K562 (cell line): ENCODE measurements at regions not wholly inside any gene's neighbourhood (a gene's known extent, or its start where the extent isn't known, plus 50 kb on each side); places are given as distances from the start of the nearest gene placed in this dataset.

Experiments
- ATAC-seq: fragments of 200-7000 bp; cut with Tn5 transposase; 3 replicates; pipeline ENCODE4 v1.9.1; 2020; ENCODE audit warnings: moderate library complexity
- BruUV-seq: library from RNA; stranded (reverse); fragments of 400-500 nt; replicated peaks from 2 replicates; lab custom pipeline; 2021; lab: Mats Ljungman, UMichigan
- CTCF ChIA-PET: fragments of 300-600 bp; formaldehyde crosslinking; extraction: SDS; loops from one replicate; lab custom pipeline; 2021; ENCODE audit warnings: low intra/inter-chr PET ratio; lab: Yijun Ruan, JAX
- POLR2A ChIA-PET: fragments of 300-600, 350-650 bp; sonication (Branson Sonifier 250); formaldehyde crosslinking; extraction: SDS; loops from one replicate; lab custom pipeline; 2021; ENCODE audit warnings: antibody characterized with exemption, inconsistent platforms; lab: Yijun Ruan, JAX
- DNase-seq, 4 experiments: peaks; one replicate each; pipeline versions ENCODE4 v3.0.0 to v3.0.0-alpha.2; 2011 to 2018; ENCODE audit warnings: low spot score in 3 of 4, mixed read lengths in 3 of 4; ENCODE audit errors: extremely low read depth in 1 of 4
- FAIRE-seq: peaks from 2 replicates; lab custom pipeline; 2011; peaks lifted over from hg19 to GRCh38; lab: Jason Lieb, UNC
- H2AFZ ChIP-seq: 2 replicates; pipeline ENCODE4 v1.6.0; 2011; ENCODE audit warnings: low read depth, low read length, control low read depth, inconsistent platforms
- H3K27ac ChIP-seq: fragments of 200-600 bp; 3 replicates; pipeline ENCODE4 v1.8.0; 2011; ENCODE audit warnings: low read depth, mild to moderate bottlenecking, control low read depth, inconsistent platforms, low read length, moderate library complexity, mixed read lengths; ENCODE audit errors: extremely low read depth
- H3K27me3 ChIP-seq, 2 experiments: fragments of 300-600 bp in 1 of 2; 2 replicates in 1 of 2; 3 replicates in 1 of 2; pipeline versions ENCODE4 v1.6.0 to v1.8.0; 2011; ENCODE audit warnings: inconsistent platforms in 2 of 2, low read length in 2 of 2, mild to moderate bottlenecking in 1 of 2, mixed read lengths in 1 of 2, moderate library complexity in 1 of 2; ENCODE audit not compliant: control insufficient read depth in 2 of 2, insufficient read depth in 2 of 2
- H3K36me3 ChIP-seq: fragments of 300-600 bp; 3 replicates; pipeline ENCODE4 v1.8.0; 2011; ENCODE audit warnings: mild to moderate bottlenecking, low read length, inconsistent platforms; ENCODE audit not compliant: control insufficient read depth, insufficient read depth
- H3K4me1 ChIP-seq, 2 experiments: fragments of 200-600 bp in 1 of 2; replicated peaks in 1 of 2; 2 replicates in 1 of 2; 3 replicates in 1 of 2; pipeline versions ENCODE4 v1.5.1 to v1.8.0; 2011; ENCODE audit warnings: inconsistent platforms in 2 of 2, low read length in 2 of 2, mild to moderate bottlenecking in 1 of 2, mixed read lengths in 1 of 2, moderate library complexity in 1 of 2; ENCODE audit not compliant: control insufficient read depth in 2 of 2, insufficient read depth in 2 of 2
- H3K4me2 ChIP-seq: 2 replicates; pipeline ENCODE4 v1.6.1; 2011; ENCODE audit warnings: low read length, control low read depth, inconsistent platforms, mixed read lengths; ENCODE audit not compliant: insufficient read depth
- H3K4me3 ChIP-seq: fragments of 200-600 bp; sonication (generic), shearing (Covaris generic); 2 replicates; pipeline ENCODE4 v1.5.1; 2016; ENCODE audit warnings: control low read depth, inconsistent platforms
- H3K79me2 ChIP-seq: fragments of 200-600 bp; 3 replicates; pipeline ENCODE4 v1.8.0; 2011; ENCODE audit warnings: low read length, inconsistent platforms; ENCODE audit not compliant: control insufficient read depth, insufficient read depth
- H3K9ac ChIP-seq, 2 experiments: 2 replicates each; pipeline versions ENCODE4 v1.6.0 to v1.6.1; 2011; ENCODE audit warnings: low read depth in 2 of 2, low read length in 2 of 2, control low read depth in 1 of 2, inconsistent platforms in 1 of 2, mild to moderate bottlenecking in 1 of 2, mixed read lengths in 1 of 2; ENCODE audit not compliant: insufficient read depth in 1 of 2
- H3K9me1 ChIP-seq: one replicate; pipeline ENCODE4 v1.6.0; 2011; ENCODE audit warnings: inconsistent platforms, mild to moderate bottlenecking, low read length, moderate library complexity; ENCODE audit not compliant: control insufficient read depth, insufficient read depth
- H3K9me3 ChIP-seq: replicated peaks from 2 replicates; pipeline ENCODE4 v1.5.1; 2011; ENCODE audit warnings: low read depth, low read length, inconsistent platforms; ENCODE audit not compliant: control insufficient read depth, insufficient read depth
- H4K20me1 ChIP-seq: replicated peaks from 2 replicates; pipeline ENCODE4 v1.6.1; 2011; ENCODE audit warnings: low read length, inconsistent platforms, mixed read lengths; ENCODE audit not compliant: control insufficient read depth, insufficient read depth
- E2F5 ChIP-seq: sonication (generic); formaldehyde crosslinking; IDR thresholded peaks from 2 replicates; pipeline ENCODE4 v1.8.0; 2022; ENCODE audit warnings: mild to moderate bottlenecking, missing genetic modification reagents
- HLTF ChIP-seq: fragments of 450-650 bp; IDR thresholded peaks from 2 replicates; pipeline ENCODE4 v1.6.1; 2016
- HNRNPLL ChIP-seq: fragments of 200-400 bp; formaldehyde crosslinking; IDR thresholded peaks from 2 replicates; pipeline ENCODE4 v1.6.1; 2017; ENCODE audit warnings: low read length, low read depth, mild to moderate bottlenecking; ENCODE audit not compliant: poor library complexity, severe bottlenecking
- ILK ChIP-seq: fragments of 450-650 bp; IDR thresholded peaks from 2 replicates; pipeline ENCODE4 v1.6.1; 2016; ENCODE audit warnings: missing genetic modification characterization, low read depth, mild to moderate bottlenecking, missing compliant biosample characterization, moderate library complexity, borderline replicate concordance
- MCM3 ChIP-seq: fragments of 450-650 bp; IDR thresholded peaks from 2 replicates; pipeline ENCODE4 v1.6.1; 2016
- NCOA1 ChIP-seq: fragments of 450-650 bp; IDR thresholded peaks from 2 replicates; pipeline ENCODE4 v1.6.1; 2016; ENCODE audit warnings: low read depth
- RBM17 ChIP-seq: fragments of 200-400 bp; formaldehyde crosslinking; IDR thresholded peaks from 2 replicates; pipeline ENCODE4 v1.6.1; 2017; ENCODE audit warnings: low read depth, mild to moderate bottlenecking, low read length, borderline replicate concordance
- SIN3A ChIP-seq, 2 experiments: fragments of 150-350 bp in 1 of 2; IDR thresholded peaks; 2 replicates each; pipeline ENCODE4 v1.6.1; 2011 to 2016; ENCODE audit warnings: borderline replicate concordance in 2 of 2, low read depth in 2 of 2, low read length in 2 of 2, mild to moderate bottlenecking in 2 of 2, moderate library complexity in 2 of 2; ENCODE audit not compliant: control insufficient read depth in 1 of 2
- U2AF1 ChIP-seq: fragments of 200-400 bp; formaldehyde crosslinking; optimal IDR thresholded peaks from 2 replicates; pipeline ENCODE3; 2017; ENCODE audit warnings: mild to moderate bottlenecking, low read depth, low read length, moderate library complexity
- ZNF431 ChIP-seq: sonication (generic); formaldehyde crosslinking; IDR thresholded peaks from 2 replicates; pipeline ENCODE4 v1.8.0; 2022; ENCODE audit warnings: mild to moderate bottlenecking, missing genetic modification reagents
- ZNF696 ChIP-seq: fragments of 250-450 bp; sonication (Bioruptor Pico); conservative IDR thresholded peaks from 2 replicates; pipeline ENCODE4 v1.4.0; 2020; ENCODE audit warnings: mild to moderate bottlenecking, moderate library complexity
- ZNF764 ChIP-seq: fragments of 250-450 bp; sonication (Bioruptor Pico); IDR thresholded peaks from 2 replicates; pipeline ENCODE4 v1.4.0; 2020; ENCODE audit warnings: low read depth, mild to moderate bottlenecking, moderate library complexity
- ZNF77 ChIP-seq: fragments of 250-450 bp; sonication (Bioruptor Pico); IDR thresholded peaks from 2 replicates; pipeline ENCODE4 v1.5.0; 2020
- WGBS: fragments of 100-300 bp; shearing (Covaris generic); methylation state at CpG from one replicate; pipeline ENCODE4 v1.1.6; 2016; ENCODE audit warnings: low coverage, mixed read lengths; ENCODE audit not compliant: insufficient coverage; ENCODE audit errors: missing lambda C conversion rate; 5-methylcytosine and 5-hydroxymethylcytosine counted together
- in situ Hi-C: fragments of 300-500 bp; cut with MboI; formaldehyde crosslinking; loops from 4 replicates; pipeline ENCODE4 v1.15.0; 2018; ENCODE audit warnings: inconsistent platforms, mixed read lengths
- intact Hi-C: fragments of 100-400 bp; cut with micrococcal nuclease; formaldehyde crosslinking; loops from 2 replicates; pipeline ENCODE4 v1.14.2; 2022
- TF ChIP-seq, protein P1 (sequence below), 2 experiments: fragments of 450-650 bp in 1 of 2; IDR thresholded peaks; 2 replicates each; pipeline ENCODE4 v1.6.1; 2011 to 2017; ENCODE audit warnings: low read depth in 2 of 2, antibody characterized with exemption in 1 of 2, borderline replicate concordance in 1 of 2, low read length in 1 of 2, mild to moderate bottlenecking in 1 of 2, mixed read lengths in 1 of 2; ENCODE audit not compliant: control insufficient read depth in 1 of 2

- WGBS: 0% methylated on average over 3 of the region's 3 CpGs
- Histone ChIP-seq H2AFZ (no peak overlapping the region), H3K4me1 (peaks cover 0 to 2% of the 10 kb centered on the region in 2 experiments; a peak in 1 of 5 replicates), H3K4me2 (no peak overlapping the region), H3K27ac (no peak overlapping the region), H3K9me3 (no peaks in the 10 kb centered on the region), H3K4me3 (no peak overlapping the region), H3K9ac (no peak overlapping the region), H3K27me3 (no peaks in the 10 kb centered on the region), H3K9me1 (no peaks in the 10 kb centered on the region), H3K36me3 (no peaks in the 10 kb centered on the region), H3K79me2 (no peaks in the 10 kb centered on the region), H4K20me1 (no peaks in the 10 kb centered on the region)
- ChIA-PET CTCF (no interaction called here), POLR2A (no interaction called here)
- no peak for TF ChIP-seq MCM3
- TF ChIP-seq ZNF764 (CRISPR knock-in tag): no peak
- no peak for TF ChIP-seq RBM17
- TF ChIP-seq, protein P1, sequence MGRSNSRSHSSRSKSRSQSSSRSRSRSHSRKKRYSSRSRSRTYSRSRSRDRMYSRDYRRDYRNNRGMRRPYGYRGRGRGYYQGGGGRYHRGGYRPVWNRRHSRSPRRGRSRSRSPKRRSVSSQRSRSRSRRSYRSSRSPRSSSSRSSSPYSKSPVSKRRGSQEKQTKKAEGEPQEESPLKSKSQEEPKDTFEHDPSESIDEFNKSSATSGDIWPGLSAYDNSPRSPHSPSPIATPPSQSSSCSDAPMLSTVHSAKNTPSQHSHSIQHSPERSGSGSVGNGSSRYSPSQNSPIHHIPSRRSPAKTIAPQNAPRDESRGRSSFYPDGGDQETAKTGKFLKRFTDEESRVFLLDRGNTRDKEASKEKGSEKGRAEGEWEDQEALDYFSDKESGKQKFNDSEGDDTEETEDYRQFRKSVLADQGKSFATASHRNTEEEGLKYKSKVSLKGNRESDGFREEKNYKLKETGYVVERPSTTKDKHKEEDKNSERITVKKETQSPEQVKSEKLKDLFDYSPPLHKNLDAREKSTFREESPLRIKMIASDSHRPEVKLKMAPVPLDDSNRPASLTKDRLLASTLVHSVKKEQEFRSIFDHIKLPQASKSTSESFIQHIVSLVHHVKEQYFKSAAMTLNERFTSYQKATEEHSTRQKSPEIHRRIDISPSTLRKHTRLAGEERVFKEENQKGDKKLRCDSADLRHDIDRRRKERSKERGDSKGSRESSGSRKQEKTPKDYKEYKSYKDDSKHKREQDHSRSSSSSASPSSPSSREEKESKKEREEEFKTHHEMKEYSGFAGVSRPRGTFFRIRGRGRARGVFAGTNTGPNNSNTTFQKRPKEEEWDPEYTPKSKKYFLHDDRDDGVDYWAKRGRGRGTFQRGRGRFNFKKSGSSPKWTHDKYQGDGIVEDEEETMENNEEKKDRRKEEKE (IDR thresholded peaks at IDR 0.05; ENCODE audit: borderline replicate concordance in 1 of 2, control insufficient read depth in 1 of 2, low read depth in 2 of 2, low read length in 1 of 2): no peak
- no peak for TF ChIP-seq NCOA1
- TF ChIP-seq ZNF77 (CRISPR knock-in tag): no peak
- no peak for TF ChIP-seq HLTF
- TF ChIP-seq E2F5 (CRISPR knock-in tag): no peak
- TF ChIP-seq U2AF1: no peak
- no peak for TF ChIP-seq ZNF696 (CRISPR knock-in tag)
- no peak for TF ChIP-seq SIN3A (IDR thresholded peaks at IDR 0.05; ENCODE audit: borderline replicate concordance in 2 of 2, control insufficient read depth in 1 of 2, low read depth in 2 of 2, low read length in 2 of 2)
- TF ChIP-seq ZNF431 (CRISPR knock-in tag): no peak
- no peak for TF ChIP-seq ILK (tag)
- TF ChIP-seq HNRNPLL: no peak
- ATAC-seq (no peak), FAIRE-seq (no peak), DNase-seq (no peak)
- intact Hi-C loops: no loop called here
- in situ Hi-C loops: no loop called here
- no TSS peak for BruUV-seq
These were observed 264.0 kb upstream of the FAR2 start for GRCh38 chr12:28884904-28885679.
